ENCODE measurements at regions not wholly inside any gene's neighbourhood (a gene's known extent, or its start where the extent isn't known, plus 50 kb on each side); places are given as distances from the start of the nearest gene placed in this dataset.

DNA sequence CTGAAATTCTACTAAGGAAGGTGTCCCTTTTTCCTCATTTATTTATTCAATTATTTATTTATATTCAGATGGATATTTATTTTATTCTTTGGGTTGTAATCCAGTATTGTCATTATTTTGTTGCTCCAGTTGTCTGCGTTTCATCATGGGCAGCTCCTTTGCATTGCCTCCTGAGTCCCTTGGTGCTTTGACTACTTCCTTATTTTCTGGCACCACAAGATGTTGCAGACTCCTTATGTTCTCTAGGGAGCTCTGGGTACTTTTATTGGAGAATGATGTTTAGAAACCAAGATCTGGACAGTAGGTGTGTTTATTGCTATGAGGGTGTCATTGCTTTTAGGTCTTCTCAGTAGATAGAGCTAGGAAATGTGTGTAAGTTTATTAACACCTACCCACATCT lies 59.9 kb upstream of the ERRFI1 start:
- no peak for ATAC-seq
- no peak overlapping the region for H3K27ac ChIP-seq
- 92 to 94% methylated on average over 1 of the region's 1 CpG for WGBS, 2 donors
- peaks cover 0 to 8% (median 0%) of the 10 kb centered on the region in 11 donors for H3K9me3 ChIP-seq
- H3K27me3 ChIP-seq, result no peaks in the 10 kb centered on the region
- no peak for DNase-seq
- TF ChIP-seq, protein P1, sequence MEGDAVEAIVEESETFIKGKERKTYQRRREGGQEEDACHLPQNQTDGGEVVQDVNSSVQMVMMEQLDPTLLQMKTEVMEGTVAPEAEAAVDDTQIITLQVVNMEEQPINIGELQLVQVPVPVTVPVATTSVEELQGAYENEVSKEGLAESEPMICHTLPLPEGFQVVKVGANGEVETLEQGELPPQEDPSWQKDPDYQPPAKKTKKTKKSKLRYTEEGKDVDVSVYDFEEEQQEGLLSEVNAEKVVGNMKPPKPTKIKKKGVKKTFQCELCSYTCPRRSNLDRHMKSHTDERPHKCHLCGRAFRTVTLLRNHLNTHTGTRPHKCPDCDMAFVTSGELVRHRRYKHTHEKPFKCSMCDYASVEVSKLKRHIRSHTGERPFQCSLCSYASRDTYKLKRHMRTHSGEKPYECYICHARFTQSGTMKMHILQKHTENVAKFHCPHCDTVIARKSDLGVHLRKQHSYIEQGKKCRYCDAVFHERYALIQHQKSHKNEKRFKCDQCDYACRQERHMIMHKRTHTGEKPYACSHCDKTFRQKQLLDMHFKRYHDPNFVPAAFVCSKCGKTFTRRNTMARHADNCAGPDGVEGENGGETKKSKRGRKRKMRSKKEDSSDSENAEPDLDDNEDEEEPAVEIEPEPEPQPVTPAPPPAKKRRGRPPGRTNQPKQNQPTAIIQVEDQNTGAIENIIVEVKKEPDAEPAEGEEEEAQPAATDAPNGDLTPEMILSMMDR (IDR thresholded peaks at IDR 0.05), result no peak
- H3K4me3 ChIP-seq, result no peak overlapping the region
- H3K4me1 ChIP-seq, result peaks cover 5 to 47% (median 28%) of the 10 kb centered on the region in 9 donors
- H3K36me3 ChIP-seq, result no peaks in the 10 kb centered on the region
- intact Hi-C loops (cut with DNase I), result no loop called here

GRCh38 chr1:8084913-8085312 lies 58.8 kb upstream of the ERRFI1 start:
- peak overlapping the region in 3 of 10 donors; percentile 6 to 85 (median 69) for H3K27ac ChIP-seq
- peaks cover 0 to 8% (median 0%) of the 10 kb centered on the region in 11 donors for H3K9me3 ChIP-seq
- H3K4me1 ChIP-seq, result peaks cover 0 to 39% (median 27%) of the 10 kb centered on the region in 9 donors
- no peak for ATAC-seq
- H3K27me3 ChIP-seq, result no peaks in the 10 kb centered on the region
- H3K4me3 ChIP-seq, result no peak overlapping the region
- WGBS, 2 donors, result 96 to 97% methylated on average over 6 of the region's 6 CpGs
- intact Hi-C loops (cut with DNase I), result loop anchor here in 2 of 10 donors (5.0 kb wide), 2 partner anchors 37 to 47 kb away; no protein-coding TSS in a partner anchor
- TF ChIP-seq, protein P1 (IDR thresholded peaks at IDR 0.05), result no peak
- H3K36me3 ChIP-seq, result no peaks in the 10 kb centered on the region
- no peak for DNase-seq

DNA sequence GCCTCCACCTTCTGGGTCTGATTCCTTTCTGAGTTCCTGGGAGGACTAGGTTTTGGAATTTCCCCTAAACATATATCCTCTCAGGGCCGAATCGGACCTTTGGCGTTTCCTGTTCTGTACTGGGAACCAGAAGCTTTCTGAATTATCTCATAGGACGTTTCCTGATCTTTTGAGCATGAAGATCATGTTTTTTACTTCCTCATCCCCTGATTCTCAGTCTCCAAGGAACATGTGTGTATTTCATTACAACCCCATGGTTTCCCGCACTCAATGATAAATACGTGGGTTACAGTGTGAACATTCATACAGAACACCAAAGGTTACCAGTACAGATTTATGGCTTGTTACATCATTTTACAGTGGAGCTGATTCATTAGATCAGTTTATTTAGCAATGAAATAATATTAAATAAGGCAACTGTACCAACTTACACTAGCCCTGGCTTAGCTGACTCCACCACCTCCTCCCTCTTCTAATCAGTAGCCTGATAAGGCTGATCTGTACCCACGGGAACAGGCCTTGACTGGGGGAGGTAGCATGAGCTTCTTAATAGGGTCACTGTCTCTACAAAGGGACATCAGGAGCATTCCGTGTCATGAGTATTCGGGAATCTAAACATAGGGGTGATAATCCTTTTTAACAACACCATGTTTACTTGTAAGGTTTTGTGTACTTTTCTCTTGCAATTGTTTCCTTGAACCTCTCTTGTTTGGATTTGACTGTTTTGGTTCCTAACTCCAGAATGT lies 57.8 kb upstream of the ERRFI1 start:
- TF ChIP-seq, protein P1 (IDR thresholded peaks at IDR 0.05), result no peak
- H3K4me1 ChIP-seq, result peaks cover 0 to 34% (median 23%) of the 10 kb centered on the region in 9 donors
- no peaks in the 10 kb centered on the region for H3K27me3 ChIP-seq
- no peak overlapping the region for H3K4me3 ChIP-seq
- intact Hi-C loops (cut with DNase I), result loop anchor here in 2 of 10 donors (5.0 kb wide), 2 partner anchors 38 to 48 kb away; no protein-coding TSS in a partner anchor
- ATAC-seq, result peak in 7 of 8 donors; percentile 41 to 74 (median 59)
- 27 to 33% methylated on average over 9 of the region's 9 CpGs for WGBS, 2 donors
- H3K36me3 ChIP-seq, result no peaks in the 10 kb centered on the region
- peak overlapping the region in 9 of 10 donors; percentile 9 to 86 (median 63) for H3K27ac ChIP-seq
- peaks cover 0 to 8% (median 0%) of the 10 kb centered on the region in 11 donors for H3K9me3 ChIP-seq
- DNase-seq, result peak in 1 of 2 donors; percentile 19

DNA sequence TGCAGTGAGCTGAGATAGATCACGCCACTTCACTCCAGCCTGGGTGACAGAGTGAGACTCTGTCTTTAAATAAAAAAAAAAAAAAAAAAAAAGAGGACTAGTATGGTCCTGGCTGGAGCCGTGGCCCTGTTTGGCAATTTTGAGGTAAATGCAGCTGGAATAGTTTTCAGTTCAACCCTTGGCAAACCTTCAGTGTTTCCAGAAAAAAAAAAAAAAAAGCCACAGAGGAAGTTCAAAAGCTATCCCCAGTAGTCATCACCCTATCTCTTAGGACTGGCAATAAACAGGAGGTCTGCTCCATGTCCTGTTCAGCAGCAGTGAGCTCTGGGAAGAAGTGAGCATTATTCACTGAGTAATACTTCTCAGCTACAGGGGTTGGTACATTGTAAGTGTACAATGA lies 56.8 kb upstream of the ERRFI1 start:
- no peaks in the 10 kb centered on the region for H3K36me3 ChIP-seq
- DNase-seq, result no peak
- intact Hi-C loops (cut with DNase I), result loop anchor here in 2 of 10 donors (5.0 kb wide), 2 partner anchors 39 to 49 kb away; no protein-coding TSS in a partner anchor
- 45 to 58% methylated on average over 2 of the region's 2 CpGs for WGBS, 2 donors
- H3K27ac ChIP-seq, result peak overlapping the region in 9 of 10 donors; percentile 21 to 86 (median 63)
- TF ChIP-seq, protein P1 (IDR thresholded peaks at IDR 0.05), result no peak
- no peak overlapping the region for H3K4me3 ChIP-seq
- H3K27me3 ChIP-seq, result no peaks in the 10 kb centered on the region
- peaks cover 0 to 8% (median 0%) of the 10 kb centered on the region in 11 donors for H3K9me3 ChIP-seq
- peaks cover 2 to 42% (median 29%) of the 10 kb centered on the region in 9 donors for H3K4me1 ChIP-seq
- peak; percentile 75 to 86 (median 84) for ATAC-seq
